A673 (cell line): ENCODE measurements at regions not wholly inside any gene's neighbourhood (a gene's known extent, or its start where the extent isn't known, plus 50 kb on each side); places are given as distances from the start of the nearest gene placed in this dataset.

Experiments used
- EZH2 ChIP-seq: fragments of 200-600 bp; sonication (generic); IDR thresholded peaks from 2 replicates; pipeline ENCODE4 v1.6.1; 2017; ENCODE audit warnings: borderline replicate concordance, low read depth, mild to moderate bottlenecking, mixed read lengths, antibody characterized with exemption, low read length; ENCODE audit not compliant: poor library complexity, severe bottlenecking
- TF ChIP-seq, protein P1 (sequence below): fragments of 300-800, 200-600 bp; sonication (generic); conservative IDR thresholded peaks from 2 replicates; pipeline ENCODE4 v1.5.1; 2017; ENCODE audit warnings: low read depth, mild to moderate bottlenecking, antibody characterized with exemption, low read length, moderate library complexity, mixed read lengths

DNA sequence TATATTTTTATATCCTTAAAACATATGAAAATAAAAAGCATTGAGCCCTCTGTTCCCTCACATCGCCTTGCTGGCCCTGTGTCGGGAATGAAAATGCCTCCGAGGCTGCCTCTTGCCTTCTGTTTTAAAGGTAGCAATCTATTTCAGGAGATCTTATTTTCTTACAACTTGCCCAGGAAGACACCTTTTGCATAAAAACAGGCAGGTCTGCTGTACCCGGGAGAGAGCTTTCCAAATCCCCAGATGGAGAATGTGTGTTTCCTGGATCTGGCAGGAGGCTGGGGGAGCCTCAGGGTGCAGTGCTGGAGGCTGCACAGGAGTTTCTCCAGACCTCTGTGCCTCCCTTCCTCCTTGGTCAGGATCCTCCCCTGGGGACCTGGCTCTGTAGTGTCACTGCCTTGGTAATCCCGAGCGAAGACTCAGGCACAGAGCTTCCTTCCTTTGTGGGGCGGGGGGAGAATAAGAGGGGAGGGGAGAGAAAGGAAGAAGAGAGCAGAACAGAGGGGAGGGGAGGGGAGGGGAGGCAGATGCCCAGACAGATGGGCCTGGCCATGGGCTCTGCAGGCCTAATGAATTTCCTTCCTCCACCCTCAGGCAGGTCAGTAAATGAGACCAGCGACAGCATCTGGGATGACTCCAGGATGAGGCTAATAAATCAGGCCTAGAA lies 104.0 kb upstream of the BOD1 start:
- TF ChIP-seq EZH2 = no peak
- TF ChIP-seq, protein P1, sequence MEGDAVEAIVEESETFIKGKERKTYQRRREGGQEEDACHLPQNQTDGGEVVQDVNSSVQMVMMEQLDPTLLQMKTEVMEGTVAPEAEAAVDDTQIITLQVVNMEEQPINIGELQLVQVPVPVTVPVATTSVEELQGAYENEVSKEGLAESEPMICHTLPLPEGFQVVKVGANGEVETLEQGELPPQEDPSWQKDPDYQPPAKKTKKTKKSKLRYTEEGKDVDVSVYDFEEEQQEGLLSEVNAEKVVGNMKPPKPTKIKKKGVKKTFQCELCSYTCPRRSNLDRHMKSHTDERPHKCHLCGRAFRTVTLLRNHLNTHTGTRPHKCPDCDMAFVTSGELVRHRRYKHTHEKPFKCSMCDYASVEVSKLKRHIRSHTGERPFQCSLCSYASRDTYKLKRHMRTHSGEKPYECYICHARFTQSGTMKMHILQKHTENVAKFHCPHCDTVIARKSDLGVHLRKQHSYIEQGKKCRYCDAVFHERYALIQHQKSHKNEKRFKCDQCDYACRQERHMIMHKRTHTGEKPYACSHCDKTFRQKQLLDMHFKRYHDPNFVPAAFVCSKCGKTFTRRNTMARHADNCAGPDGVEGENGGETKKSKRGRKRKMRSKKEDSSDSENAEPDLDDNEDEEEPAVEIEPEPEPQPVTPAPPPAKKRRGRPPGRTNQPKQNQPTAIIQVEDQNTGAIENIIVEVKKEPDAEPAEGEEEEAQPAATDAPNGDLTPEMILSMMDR = no peak
